ENCODE measurements at regions not wholly inside any gene's neighbourhood (a gene's known extent, or its start where the extent isn't known, plus 50 kb on each side); places are given as distances from the start of the nearest gene placed in this dataset.
"Not testable (repeated sequence)": the region's sequence is repeated elsewhere in the genome, so short reads cannot be mapped to it uniquely, and the experiment has no call there.

GRCh38 chr16:60763869-60764268, 1272.4 kb downstream of the CDH8 start:
- DNase-seq = no peak

- DNase-seq = no peak
Measured at GRCh38 chr16:60755907-60756306, 1280.3 kb downstream of the CDH8 start.

GRCh38 chr16:60748366-60748765, 1287.9 kb downstream of the CDH8 start:
- no peak for DNase-seq

- DNase-seq = no peak
Measured at GRCh38 chr16:60744198-60744597, 1292.0 kb downstream of the CDH8 start.

- no peak for DNase-seq
Measured at GRCh38 chr16:60741810-60742209, 1294.4 kb downstream of the CDH8 start.

- DNase-seq = no peak
Measured at GRCh38 chr16:60739737-60740683, 1296.2 kb downstream of the CDH8 start.

- no peak for DNase-seq
Measured at GRCh38 chr16:60731329-60732050, 1304.7 kb downstream of the CDH8 start.

- no peak for DNase-seq
Measured at GRCh38 chr16:60729051-60729450, 1307.2 kb downstream of the CDH8 start.

- no peak for DNase-seq
Measured at GRCh38 chr16:60727851-60728250, 1308.4 kb downstream of the CDH8 start.

- no peak for DNase-seq
Measured at GRCh38 chr16:60720060-60720459, 1316.2 kb downstream of the CDH8 start.

GRCh38 chr16:60717808-60718207, 1318.4 kb downstream of the CDH8 start:
- no peak for DNase-seq

GRCh38 chr16:60712144-60712543, 1324.1 kb downstream of the CDH8 start:
- no peak for DNase-seq

GRCh38 chr16:60704726-60705125, 1331.5 kb downstream of the CDH8 start:
- no peak for DNase-seq

GRCh38 chr16:60703096-60703495, 1333.1 kb downstream of the CDH8 start:
- no peak for DNase-seq

- DNase-seq = no peak
Measured at GRCh38 chr16:60686824-60687223, 1349.4 kb downstream of the CDH8 start.

- DNase-seq = no peak
Measured at GRCh38 chr16:60684002-60684401, 1352.2 kb downstream of the CDH8 start.

- DNase-seq = no peak
Measured at GRCh38 chr16:60682219-60682618, 1354.0 kb downstream of the CDH8 start.

GRCh38 chr16:60681043-60681442, 1355.2 kb downstream of the CDH8 start:
- no peak for DNase-seq

GRCh38 chr16:60675022-60675421, 1361.2 kb downstream of the CDH8 start:
- no peak for DNase-seq

GRCh38 chr16:60674241-60674640, 1362.0 kb downstream of the CDH8 start:
- no peak for DNase-seq

- no peak for DNase-seq
Measured at GRCh38 chr16:60655514-60656153, 1380.6 kb downstream of the CDH8 start.

- DNase-seq = no peak
Measured at GRCh38 chr16:60651346-60651745, 1384.9 kb downstream of the CDH8 start.

- no peak for DNase-seq
Measured at GRCh38 chr16:60648290-60648689, 1387.9 kb downstream of the CDH8 start.

GRCh38 chr16:60647388-60647787, 1388.8 kb downstream of the CDH8 start:
- not testable (repeated sequence) for DNase-seq

All from CD4-positive, alpha-beta T cell treated with Interleukin-4 for 4 hours (primary cell).